GM10266 (cell line): ENCODE measurements at regions not wholly inside any gene's neighbourhood (a gene's known extent, or its start where the extent isn't known, plus 50 kb on each side); places are given as distances from the start of the nearest gene placed in this dataset.

Experiments
- DNase-seq: peaks from one replicate; pipeline ENCODE4 v3.0.0; 2012; ENCODE audit errors: extremely low spot score
- TF ChIP-seq, protein P1 (sequence below): IDR thresholded peaks from 2 replicates; pipeline ENCODE4 v1.5.1; 2012; ENCODE audit warnings: mild to moderate bottlenecking, low read depth; ENCODE audit not compliant: control insufficient read depth, insufficient read depth; ENCODE audit errors: missing control alignments

DNA sequence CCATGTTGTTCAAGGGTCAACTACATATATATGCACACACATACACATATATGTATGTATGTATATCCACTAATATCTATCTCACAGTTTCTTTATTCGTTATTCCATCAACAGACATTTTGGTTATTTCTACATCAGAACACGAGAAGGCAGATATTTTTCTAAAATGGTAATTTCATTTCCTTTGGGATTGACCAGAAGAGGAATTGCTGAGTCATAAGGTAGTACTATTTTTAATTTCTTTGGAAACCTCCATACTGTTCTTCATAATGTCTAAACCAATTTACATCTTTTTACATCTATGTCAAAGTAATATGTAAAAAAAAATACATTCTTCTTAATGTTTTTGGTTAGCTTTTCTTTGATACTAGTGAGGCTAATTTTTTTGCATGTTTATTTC, 630.7 kb upstream of the GCFC2 start:
- no peak for DNase-seq
- TF ChIP-seq, protein P1, sequence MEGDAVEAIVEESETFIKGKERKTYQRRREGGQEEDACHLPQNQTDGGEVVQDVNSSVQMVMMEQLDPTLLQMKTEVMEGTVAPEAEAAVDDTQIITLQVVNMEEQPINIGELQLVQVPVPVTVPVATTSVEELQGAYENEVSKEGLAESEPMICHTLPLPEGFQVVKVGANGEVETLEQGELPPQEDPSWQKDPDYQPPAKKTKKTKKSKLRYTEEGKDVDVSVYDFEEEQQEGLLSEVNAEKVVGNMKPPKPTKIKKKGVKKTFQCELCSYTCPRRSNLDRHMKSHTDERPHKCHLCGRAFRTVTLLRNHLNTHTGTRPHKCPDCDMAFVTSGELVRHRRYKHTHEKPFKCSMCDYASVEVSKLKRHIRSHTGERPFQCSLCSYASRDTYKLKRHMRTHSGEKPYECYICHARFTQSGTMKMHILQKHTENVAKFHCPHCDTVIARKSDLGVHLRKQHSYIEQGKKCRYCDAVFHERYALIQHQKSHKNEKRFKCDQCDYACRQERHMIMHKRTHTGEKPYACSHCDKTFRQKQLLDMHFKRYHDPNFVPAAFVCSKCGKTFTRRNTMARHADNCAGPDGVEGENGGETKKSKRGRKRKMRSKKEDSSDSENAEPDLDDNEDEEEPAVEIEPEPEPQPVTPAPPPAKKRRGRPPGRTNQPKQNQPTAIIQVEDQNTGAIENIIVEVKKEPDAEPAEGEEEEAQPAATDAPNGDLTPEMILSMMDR: no peak

DNA sequence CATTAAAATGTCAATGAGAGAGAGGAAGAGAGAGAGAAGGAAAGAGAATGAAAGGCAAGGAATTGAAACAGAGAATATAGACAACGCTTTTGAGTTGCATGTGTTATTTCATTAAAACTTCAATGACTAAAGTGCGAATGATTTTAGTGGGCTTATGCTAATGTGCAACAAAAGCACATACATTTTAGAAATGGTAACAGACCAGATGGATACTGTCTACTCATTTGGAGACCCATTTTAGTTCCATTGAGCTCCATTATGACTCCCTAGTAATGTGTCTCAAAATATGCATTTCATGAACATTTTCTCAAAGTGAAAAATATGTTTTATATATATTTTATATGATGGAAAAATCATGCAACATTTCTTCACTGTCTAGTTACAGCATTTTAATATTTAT, 622.2 kb upstream of the GCFC2 start:
- no peak for DNase-seq
- TF ChIP-seq, protein P1: no peak

DNA sequence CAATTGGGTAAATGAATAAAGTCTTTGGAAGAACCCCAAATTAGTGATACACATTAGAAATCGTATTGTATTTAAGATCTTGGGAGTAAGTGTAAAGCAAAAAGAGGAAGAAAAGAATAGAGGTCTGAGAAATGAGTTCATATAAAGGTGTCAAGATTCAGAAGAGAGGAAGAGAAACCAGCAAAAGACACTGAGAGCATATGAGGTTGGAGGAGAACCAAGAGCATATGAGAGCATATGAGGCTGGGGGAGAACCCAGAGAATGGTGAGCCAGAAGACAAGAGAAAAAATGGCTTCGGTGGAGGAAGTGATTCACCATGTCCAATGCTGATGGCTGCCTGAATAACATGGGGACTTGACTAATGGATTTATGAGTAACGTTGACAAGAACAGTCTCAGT, 620.1 kb upstream of the GCFC2 start:
- TF ChIP-seq, protein P1: no peak
- no peak for DNase-seq

DNA sequence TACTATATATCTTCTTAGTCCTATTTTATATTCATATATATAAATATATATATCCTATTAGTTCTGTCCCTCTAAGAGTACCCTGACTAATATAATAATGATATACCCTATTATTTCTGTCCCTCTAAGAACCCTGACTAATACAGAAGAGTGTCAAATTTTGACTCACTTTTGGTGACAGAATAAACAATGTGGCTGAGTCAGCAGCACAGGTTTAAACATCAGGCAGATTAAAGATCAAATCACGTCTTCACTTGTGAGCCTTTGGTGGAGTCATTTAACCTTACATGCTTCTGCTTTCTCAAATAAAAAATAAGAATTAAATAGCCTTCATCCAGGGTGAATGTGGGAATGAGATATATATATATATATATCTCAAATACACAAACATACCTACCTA, 615.9 kb upstream of the GCFC2 start:
- TF ChIP-seq, protein P1: no peak
- DNase-seq: no peak

DNA sequence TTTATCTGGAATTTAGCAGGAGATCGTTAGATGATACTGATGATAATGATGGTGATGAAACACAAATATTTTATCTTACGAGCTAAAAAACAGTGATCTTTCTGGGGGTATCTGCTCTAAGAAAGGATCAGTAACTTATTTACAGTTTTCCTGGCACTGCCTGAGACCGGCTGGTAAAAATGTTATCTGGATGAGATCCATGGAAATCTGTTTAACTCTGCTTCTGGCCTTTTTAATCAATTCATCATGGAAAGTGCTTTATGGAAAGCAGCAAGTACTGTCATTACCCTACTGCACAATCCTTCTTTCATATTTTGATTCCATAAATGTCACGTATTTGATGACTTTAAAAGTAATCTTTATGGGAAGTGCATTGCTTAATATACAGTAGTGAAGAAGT, 612.7 kb upstream of the GCFC2 start:
- DNase-seq: no peak

DNA sequence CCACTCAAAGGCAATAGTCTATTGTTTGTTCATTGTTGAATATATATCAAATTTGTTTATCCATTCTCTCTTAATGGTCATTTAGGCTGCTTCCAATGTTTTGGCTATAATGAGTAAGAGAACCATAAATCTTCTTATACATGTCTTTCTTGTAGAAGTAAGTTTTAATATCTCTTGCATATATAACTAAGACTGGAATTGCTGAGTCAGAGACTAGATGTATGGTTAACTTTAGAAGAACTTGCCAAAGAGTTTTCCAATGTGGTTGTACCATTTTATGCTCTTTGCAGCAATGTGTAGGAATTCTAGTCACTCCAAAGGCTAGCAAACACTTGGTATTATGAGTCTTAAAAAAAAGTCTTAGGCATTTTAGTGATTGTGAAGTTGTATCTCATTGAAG, 610.0 kb upstream of the GCFC2 start:
- TF ChIP-seq, protein P1: no peak
- DNase-seq: no peak

More for the DNA sequence above, 612.7 kb upstream of the GCFC2 start:
- TF ChIP-seq, protein P1: no peak

DNA sequence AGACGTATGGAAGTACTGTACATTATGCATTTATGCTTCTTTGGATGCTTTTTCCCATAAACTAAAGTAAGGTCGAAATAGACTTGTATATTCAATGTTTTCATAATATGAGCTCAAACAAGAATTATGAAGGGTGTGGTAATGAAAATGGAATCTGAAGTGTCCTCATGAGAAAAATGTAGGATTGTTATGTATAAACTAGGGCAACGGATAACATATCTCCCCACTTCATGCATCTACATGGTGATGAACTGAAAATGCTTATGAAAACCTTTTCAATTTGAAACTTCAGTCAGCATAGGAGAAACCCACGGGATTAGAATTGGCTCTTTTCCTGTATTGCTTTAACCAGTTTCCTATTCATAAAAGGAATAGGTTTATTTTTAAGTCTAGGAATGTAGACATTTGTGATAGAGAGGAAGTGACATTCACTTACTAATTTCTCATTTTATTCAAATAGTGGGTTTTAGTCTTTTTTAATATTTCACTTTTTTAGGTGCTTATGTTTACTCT, 608.2 kb upstream of the GCFC2 start:
- no peak for DNase-seq

More for the DNA sequence above, 608.2 kb upstream of the GCFC2 start:
- TF ChIP-seq, protein P1: no peak
